HEK293 (cell line): ENCODE measurements at regions not wholly inside any gene's neighbourhood (a gene's known extent, or its start where the extent isn't known, plus 50 kb on each side); places are given as distances from the start of the nearest gene placed in this dataset.

Experiments used
- CTCF ChIA-PET: fragments of 350-600 bp; formaldehyde crosslinking; extraction: SDS; loops from one replicate; lab custom pipeline; 2021; ENCODE audit warnings: antibody characterized with exemption; lab: Yijun Ruan, JAX
- POLR2A ChIA-PET: fragments of 300-600 bp; formaldehyde crosslinking; extraction: SDS; loops from one replicate; lab custom pipeline; 2020; ENCODE audit warnings: antibody characterized with exemption, inconsistent platforms; lab: Yijun Ruan, JAX
- H3K27ac ChIP-seq: fragments of 200-500 bp; sonication (Bioruptor generic); 2 replicates; pipeline ENCODE4 v1.5.1; 2014; ENCODE audit warnings: low read depth, low read length, control low read depth, inconsistent platforms; ENCODE audit errors: extremely low read depth
- H3K36me3 ChIP-seq, 2 experiments: fragments of 200-500 bp in 1 of 2; sonication (Bioruptor generic) in 1 of 2; 1 replicate in 1 of 2; 2 replicates in 1 of 2; pipeline ENCODE4 v1.5.1; 2014 to 2017; ENCODE audit warnings: inconsistent platforms in 2 of 2, low read length in 2 of 2; ENCODE audit not compliant: control insufficient read depth in 2 of 2, insufficient read depth in 1 of 2
- H3K4me1 ChIP-seq: fragments of 200-500 bp; sonication (Bioruptor generic); 2 replicates; pipeline ENCODE4 v1.5.1; 2014; ENCODE audit warnings: mild to moderate bottlenecking, low read length, inconsistent platforms; ENCODE audit not compliant: control insufficient read depth, insufficient read depth
- H3K4me3 ChIP-seq: 2 replicates; pipeline ENCODE4 v1.5.1; 2011; ENCODE audit warnings: low read depth, mild to moderate bottlenecking, control low read depth, low read length, moderate library complexity
- H3K9me3 ChIP-seq: fragments of 200-500 bp; sonication (Bioruptor generic); 2 replicates; pipeline ENCODE4 v1.5.1; 2014; ENCODE audit warnings: low read depth, low read length, inconsistent platforms; ENCODE audit not compliant: control insufficient read depth, insufficient read depth
- FEZF1 ChIP-seq: fragments of 450-650 bp; formaldehyde crosslinking; IDR thresholded peaks from 2 replicates; pipeline ENCODE4 v1.5.1; 2016; ENCODE audit warnings: missing biosample characterization, missing genetic modification characterization
- KLF10 ChIP-seq: fragments of 450-650 bp; IDR thresholded peaks from 2 replicates; pipeline ENCODE4 v1.5.1; 2018; ENCODE audit warnings: missing biosample characterization, mild to moderate bottlenecking, missing genetic modification characterization
- KLF8 ChIP-seq: fragments of 450-650 bp; formaldehyde crosslinking; IDR thresholded peaks from 2 replicates; pipeline ENCODE4 v1.5.1; 2016; ENCODE audit warnings: missing biosample characterization, missing genetic modification characterization
- PRDM6 ChIP-seq: fragments of 450-650 bp; formaldehyde crosslinking; IDR thresholded peaks from 2 replicates; pipeline ENCODE4 v1.5.1; 2017; ENCODE audit warnings: missing biosample characterization, missing genetic modification characterization
- SP3 ChIP-seq: fragments of 450-650 bp; formaldehyde crosslinking; IDR thresholded peaks from 2 replicates; pipeline ENCODE4 v1.5.1; 2016; ENCODE audit warnings: missing biosample characterization, missing genetic modification characterization
- SP7 ChIP-seq: fragments of 450-650 bp; formaldehyde crosslinking; IDR thresholded peaks from 2 replicates; pipeline ENCODE4 v1.5.1; 2016; ENCODE audit warnings: missing biosample characterization, missing genetic modification characterization
- ZBTB17 ChIP-seq: fragments of 450-650 bp; formaldehyde crosslinking; IDR thresholded peaks from 2 replicates; pipeline ENCODE4 v1.5.1; 2016; ENCODE audit warnings: missing biosample characterization, missing genetic modification characterization
- ZBTB8A ChIP-seq: fragments of 450-650 bp; formaldehyde crosslinking; IDR thresholded peaks from 2 replicates; pipeline ENCODE4 v1.5.1; 2016; ENCODE audit warnings: missing biosample characterization, missing genetic modification characterization
- ZEB2 ChIP-seq: fragments of 450-650 bp; formaldehyde crosslinking; IDR thresholded peaks from 2 replicates; pipeline ENCODE4 v1.5.1; 2016; ENCODE audit warnings: missing biosample characterization, missing genetic modification characterization
- ZNF184 ChIP-seq: fragments of 450-650 bp; IDR thresholded peaks from 2 replicates; pipeline ENCODE4 v1.5.1; 2018; ENCODE audit warnings: missing biosample characterization, mild to moderate bottlenecking, missing genetic modification characterization
- ZNF26 ChIP-seq: fragments of 450-650 bp; formaldehyde crosslinking; IDR thresholded peaks from 2 replicates; pipeline ENCODE4 v1.5.1; 2016; ENCODE audit warnings: missing biosample characterization, missing genetic modification characterization
- ZNF335 ChIP-seq: fragments of 450-650 bp; formaldehyde crosslinking; conservative IDR thresholded peaks from 2 replicates; pipeline ENCODE4 v1.5.1; 2016; ENCODE audit warnings: missing biosample characterization, missing genetic modification characterization
- ZNF394 ChIP-seq: fragments of 450-650 bp; formaldehyde crosslinking; IDR thresholded peaks from 2 replicates; pipeline ENCODE4 v1.5.1; 2016; ENCODE audit warnings: missing biosample characterization, missing genetic modification characterization, mild to moderate bottlenecking, moderate library complexity, borderline replicate concordance
- ZNF501 ChIP-seq: fragments of 450-650 bp; formaldehyde crosslinking; IDR thresholded peaks from 2 replicates; pipeline ENCODE4 v1.5.1; 2016; ENCODE audit warnings: missing biosample characterization, missing genetic modification characterization
- ZNF561 ChIP-seq: fragments of 450-650 bp; IDR thresholded peaks from 2 replicates; pipeline ENCODE4 v1.5.1; 2018; ENCODE audit warnings: missing biosample characterization, missing genetic modification characterization, borderline replicate concordance
- ZSCAN30 ChIP-seq: fragments of 450-650 bp; IDR thresholded peaks from 2 replicates; pipeline ENCODE4 v1.5.1; 2018; ENCODE audit warnings: missing biosample characterization, mild to moderate bottlenecking, missing genetic modification characterization, moderate library complexity
- ZSCAN4 ChIP-seq: fragments of 450-650 bp; formaldehyde crosslinking; IDR thresholded peaks from 2 replicates; pipeline ENCODE4 v1.5.1; 2017; ENCODE audit warnings: missing biosample characterization, missing genetic modification characterization
- TF ChIP-seq, protein P1 (sequence below): fragments of 450-650 bp; formaldehyde crosslinking; IDR thresholded peaks from 2 replicates; pipeline ENCODE4 v1.5.1; 2016; ENCODE audit warnings: missing biosample characterization, missing genetic modification characterization, borderline replicate concordance
- TF ChIP-seq, protein P2 (sequence below): fragments of 450-650 bp; formaldehyde crosslinking; IDR thresholded peaks from 2 replicates; pipeline ENCODE4 v1.5.1; 2017; ENCODE audit warnings: missing biosample characterization, missing genetic modification characterization
- TF ChIP-seq, protein P3 (sequence below): fragments of 450-650 bp; formaldehyde crosslinking; IDR thresholded peaks from 2 replicates; pipeline ENCODE4 v1.5.1; 2016; ENCODE audit warnings: missing biosample characterization, missing genetic modification characterization

DNA sequence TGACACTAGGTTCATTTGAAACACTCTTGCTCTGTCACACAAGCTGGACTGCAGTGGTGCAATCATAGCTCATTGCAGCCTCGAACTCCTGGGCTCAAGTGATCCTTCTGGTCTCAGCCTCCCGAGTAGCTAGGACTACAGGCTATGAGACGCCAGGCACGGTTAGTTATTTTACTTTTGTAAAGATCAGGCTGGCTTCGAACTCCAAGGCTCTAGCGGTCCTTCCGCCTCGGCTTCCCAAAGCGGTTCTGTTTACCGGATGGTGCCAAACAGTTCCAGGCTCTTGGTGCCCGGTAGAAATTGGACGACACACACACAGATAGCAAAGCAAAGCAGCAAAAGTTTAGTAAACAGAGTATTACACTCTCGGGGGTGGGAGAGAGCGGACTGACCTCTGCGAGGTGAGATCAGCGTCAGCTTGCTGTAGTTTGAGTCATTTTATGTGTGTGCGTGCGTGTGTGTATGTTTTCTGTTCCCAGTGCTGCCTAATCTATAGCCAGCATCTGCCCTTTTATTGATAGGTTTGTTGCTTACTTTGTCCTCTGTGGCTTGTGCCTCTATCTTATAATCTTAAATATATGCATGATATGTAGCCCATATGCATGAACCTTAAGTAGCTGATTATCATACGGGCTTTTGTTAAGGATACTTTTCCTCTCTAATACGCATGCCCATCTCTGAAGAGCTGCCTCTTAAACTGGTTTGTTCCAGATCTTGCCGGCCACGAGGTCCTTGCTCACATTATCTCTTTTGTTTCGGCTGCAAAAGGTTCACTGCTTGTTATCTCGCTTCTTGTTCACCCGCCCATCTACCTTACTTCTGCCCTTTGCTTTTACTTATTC is 75.2 kb downstream of the OR2B2 start:
- peak overlapping the region; percentile 65 for H3K4me3 ChIP-seq
- ChIA-PET POLR2A (interaction anchor here (0.5 to 6.4 kb wide), 27 partner anchors 12 to 1714 kb away, joined by 3 to 220 read pairs (median 5); partner anchors contain the start of genes ZKSCAN8 and ZNF165), CTCF (interaction anchor here (0.5 to 5.1 kb wide), 10 partner anchors 18 to 1866 kb away, joined by 3 to 38 read pairs (median 4); a partner anchor contains a TSS)
- no peaks in the 10 kb centered on the region for H3K9me3 ChIP-seq
- H3K27ac ChIP-seq: peak overlapping the region; percentile 90
- no peaks in the 10 kb centered on the region for H3K36me3 ChIP-seq
- H3K4me1 ChIP-seq: no peaks in the 10 kb centered on the region
- TF ChIP-seq, protein P1, sequence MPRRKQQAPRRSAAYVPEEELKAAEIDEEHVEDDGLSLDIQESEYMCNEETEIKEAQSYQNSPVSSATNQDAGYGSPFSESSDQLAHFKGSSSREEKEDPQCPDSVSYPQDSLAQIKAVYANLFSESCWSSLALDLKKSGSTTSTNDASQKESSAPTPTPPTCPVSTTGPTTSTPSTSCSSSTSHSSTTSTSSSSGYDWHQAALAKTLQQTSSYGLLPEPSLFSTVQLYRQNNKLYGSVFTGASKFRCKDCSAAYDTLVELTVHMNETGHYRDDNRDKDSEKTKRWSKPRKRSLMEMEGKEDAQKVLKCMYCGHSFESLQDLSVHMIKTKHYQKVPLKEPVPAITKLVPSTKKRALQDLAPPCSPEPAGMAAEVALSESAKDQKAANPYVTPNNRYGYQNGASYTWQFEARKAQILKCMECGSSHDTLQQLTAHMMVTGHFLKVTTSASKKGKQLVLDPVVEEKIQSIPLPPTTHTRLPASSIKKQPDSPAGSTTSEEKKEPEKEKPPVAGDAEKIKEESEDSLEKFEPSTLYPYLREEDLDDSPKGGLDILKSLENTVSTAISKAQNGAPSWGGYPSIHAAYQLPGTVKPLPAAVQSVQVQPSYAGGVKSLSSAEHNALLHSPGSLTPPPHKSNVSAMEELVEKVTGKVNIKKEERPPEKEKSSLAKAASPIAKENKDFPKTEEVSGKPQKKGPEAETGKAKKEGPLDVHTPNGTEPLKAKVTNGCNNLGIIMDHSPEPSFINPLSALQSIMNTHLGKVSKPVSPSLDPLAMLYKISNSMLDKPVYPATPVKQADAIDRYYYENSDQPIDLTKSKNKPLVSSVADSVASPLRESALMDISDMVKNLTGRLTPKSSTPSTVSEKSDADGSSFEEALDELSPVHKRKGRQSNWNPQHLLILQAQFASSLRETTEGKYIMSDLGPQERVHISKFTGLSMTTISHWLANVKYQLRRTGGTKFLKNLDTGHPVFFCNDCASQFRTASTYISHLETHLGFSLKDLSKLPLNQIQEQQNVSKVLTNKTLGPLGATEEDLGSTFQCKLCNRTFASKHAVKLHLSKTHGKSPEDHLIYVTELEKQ (tag by site-specific recombination): peak; percentile 24; the same call in 1 of the 2 replicates
- no peak for TF ChIP-seq ZNF184 (tag by site-specific recombination)
- peak; percentile 95 for TF ChIP-seq FEZF1 (tag by site-specific recombination)
- TF ChIP-seq ZNF26: no peak
- peak; percentile 54; the same call in 1 of the 2 replicates for TF ChIP-seq KLF8 (tag by site-specific recombination)
- TF ChIP-seq ZSCAN4 (tag by site-specific recombination): peak; percentile 91
- peak; percentile 85 for TF ChIP-seq ZBTB17 (tag by site-specific recombination)
- TF ChIP-seq, protein P2, sequence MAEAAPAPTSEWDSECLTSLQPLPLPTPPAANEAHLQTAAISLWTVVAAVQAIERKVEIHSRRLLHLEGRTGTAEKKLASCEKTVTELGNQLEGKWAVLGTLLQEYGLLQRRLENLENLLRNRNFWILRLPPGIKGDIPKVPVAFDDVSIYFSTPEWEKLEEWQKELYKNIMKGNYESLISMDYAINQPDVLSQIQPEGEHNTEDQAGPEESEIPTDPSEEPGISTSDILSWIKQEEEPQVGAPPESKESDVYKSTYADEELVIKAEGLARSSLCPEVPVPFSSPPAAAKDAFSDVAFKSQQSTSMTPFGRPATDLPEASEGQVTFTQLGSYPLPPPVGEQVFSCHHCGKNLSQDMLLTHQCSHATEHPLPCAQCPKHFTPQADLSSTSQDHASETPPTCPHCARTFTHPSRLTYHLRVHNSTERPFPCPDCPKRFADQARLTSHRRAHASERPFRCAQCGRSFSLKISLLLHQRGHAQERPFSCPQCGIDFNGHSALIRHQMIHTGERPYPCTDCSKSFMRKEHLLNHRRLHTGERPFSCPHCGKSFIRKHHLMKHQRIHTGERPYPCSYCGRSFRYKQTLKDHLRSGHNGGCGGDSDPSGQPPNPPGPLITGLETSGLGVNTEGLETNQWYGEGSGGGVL (tag by site-specific recombination): peak; percentile 49; the same call in 1 of the 2 replicates
- TF ChIP-seq ZNF394 (tag by site-specific recombination): peak; percentile 13; the same call in 1 of the 2 replicates
- TF ChIP-seq ZEB2: peak; percentile 75
- TF ChIP-seq PRDM6 (tag by site-specific recombination): no peak
- peak; percentile 70; the same call in 1 of the 2 replicates for TF ChIP-seq SP7 (tag by site-specific recombination)
- peak; percentile 50; the same call in 1 of the 2 replicates for TF ChIP-seq ZNF501
- no peak for TF ChIP-seq KLF10
- peak; percentile 89 for TF ChIP-seq ZNF335 (tag by site-specific recombination)
- TF ChIP-seq ZBTB8A: 0 out of 2 replicates have a peak, but pooled peaks have one; percentile 53
- TF ChIP-seq SP3: peak; percentile 11
- TF ChIP-seq, protein P3, sequence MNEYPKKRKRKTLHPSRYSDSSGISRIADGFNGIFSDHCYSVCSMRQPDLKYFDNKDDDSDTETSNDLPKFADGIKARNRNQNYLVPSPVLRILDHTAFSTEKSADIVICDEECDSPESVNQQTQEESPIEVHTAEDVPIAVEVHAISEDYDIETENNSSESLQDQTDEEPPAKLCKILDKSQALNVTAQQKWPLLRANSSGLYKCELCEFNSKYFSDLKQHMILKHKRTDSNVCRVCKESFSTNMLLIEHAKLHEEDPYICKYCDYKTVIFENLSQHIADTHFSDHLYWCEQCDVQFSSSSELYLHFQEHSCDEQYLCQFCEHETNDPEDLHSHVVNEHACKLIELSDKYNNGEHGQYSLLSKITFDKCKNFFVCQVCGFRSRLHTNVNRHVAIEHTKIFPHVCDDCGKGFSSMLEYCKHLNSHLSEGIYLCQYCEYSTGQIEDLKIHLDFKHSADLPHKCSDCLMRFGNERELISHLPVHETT (tag by site-specific recombination): peak; percentile 16; the same call in 1 of the 2 replicates
- TF ChIP-seq ZSCAN30 (tag by site-specific recombination): peak; percentile 11; the same call in 1 of the 2 replicates
- peak; percentile 20; the same call in 1 of the 2 replicates for TF ChIP-seq ZNF561
